SK-N-SH (cell line): ENCODE measurements at regions not wholly inside any gene's neighbourhood (a gene's known extent, or its start where the extent isn't known, plus 50 kb on each side); places are given as distances from the start of the nearest gene placed in this dataset.

ENCODE experiments used
- CTCF ChIA-PET: fragments of 300-600, 350-600 bp; formaldehyde crosslinking; extraction: SDS; loops from one replicate; lab custom pipeline; 2021; lab: Yijun Ruan, JAX
- POLR2A ChIA-PET: fragments of 350-600 bp; sonication (Branson Sonifier 250); formaldehyde crosslinking; extraction: SDS; loops from one replicate; lab custom pipeline; 2020; ENCODE audit warnings: antibody characterized with exemption, inconsistent platforms; lab: Yijun Ruan, JAX
- DNase-seq: peaks from one replicate; pipeline ENCODE4 v3.0.0; 2012
- H2AFZ ChIP-seq: fragments of 200-600 bp; sonication (generic); 2 replicates; pipeline ENCODE4 v1.8.1; 2016; ENCODE audit warnings: antibody characterized with exemption, mild to moderate bottlenecking, low read depth
- H3F3A ChIP-seq: fragments of 200-600 bp; sonication (generic); replicated peaks from 2 replicates; pipeline ENCODE3; 2016; ENCODE audit warnings: antibody characterized with exemption, mild to moderate bottlenecking; ENCODE audit not compliant: insufficient read depth
- H3K27ac ChIP-seq, 2 experiments: fragments of 200-500 bp in 1 of 2; fragments of 200-600 bp in 1 of 2; sonication (Bioruptor generic) in 1 of 2; sonication (generic), shearing (Covaris generic) in 1 of 2; 2 replicates each; pipeline versions ENCODE4 v1.5.1 to v1.6.1; 2014 to 2016; ENCODE audit warnings: low read depth in 2 of 2, inconsistent platforms in 1 of 2, low read length in 1 of 2, mild to moderate bottlenecking in 1 of 2, mixed read lengths in 1 of 2
- H3K27me3 ChIP-seq: fragments of 200-600 bp; sonication (generic), shearing (Covaris generic); 2 replicates; pipeline ENCODE4 v1.6.1; 2016; ENCODE audit warnings: mixed run types; ENCODE audit not compliant: insufficient read depth
- H3K36me3 ChIP-seq, 2 experiments: fragments of 200-500 bp in 1 of 2; fragments of 200-600 bp in 1 of 2; sonication (Bioruptor generic) in 1 of 2; sonication (generic) in 1 of 2; replicated peaks in 1 of 2; 2 replicates each; pipeline versions ENCODE3 to v1.5.1; 2014 to 2016; ENCODE audit warnings: low read length in 1 of 2, mild to moderate bottlenecking in 1 of 2; ENCODE audit not compliant: insufficient read depth in 2 of 2, control insufficient read depth in 1 of 2
- H3K4me1 ChIP-seq, 2 experiments: fragments of 200-500 bp in 1 of 2; fragments of 200-600 bp in 1 of 2; sonication (Bioruptor generic) in 1 of 2; sonication (generic), shearing (Covaris generic) in 1 of 2; 2 replicates each; pipeline versions ENCODE4 v1.5.1 to v1.6.1; 2014 to 2016; ENCODE audit warnings: low read depth in 1 of 2, low read length in 1 of 2, mixed run types in 1 of 2; ENCODE audit not compliant: insufficient read depth in 2 of 2, control insufficient read depth in 1 of 2
- H3K4me2 ChIP-seq: fragments of 200-600 bp; sonication (generic), shearing (Covaris generic); 2 replicates; pipeline ENCODE4 v1.6.1; 2017; ENCODE audit warnings: mixed run types
- H3K4me3 ChIP-seq, 2 experiments: fragments of 200-500 bp in 1 of 2; fragments of 200-600 bp in 1 of 2; sonication (Bioruptor generic) in 1 of 2; sonication (generic), shearing (Covaris generic) in 1 of 2; 2 replicates each; pipeline versions ENCODE4 v1.5.1 to v1.8.1; 2014 to 2016; ENCODE audit warnings: low read depth in 2 of 2, inconsistent platforms in 1 of 2, low read length in 1 of 2, mild to moderate bottlenecking in 1 of 2, mixed read lengths in 1 of 2, moderate library complexity in 1 of 2
- H3K79me2 ChIP-seq: fragments of 200-600 bp; sonication (generic); 2 replicates; pipeline ENCODE4 v1.8.1; 2017; ENCODE audit warnings: mild to moderate bottlenecking; ENCODE audit not compliant: insufficient read depth
- H3K9ac ChIP-seq: fragments of 200-600 bp; sonication (generic); 2 replicates; pipeline ENCODE4 v1.6.1; 2017; ENCODE audit warnings: mixed run types
- H3K9me2 ChIP-seq: fragments of 200-600 bp; sonication (generic); 2 replicates; pipeline ENCODE4 v1.6.1; 2017; ENCODE audit warnings: mixed run types
- H3K9me3 ChIP-seq: fragments of 200-600 bp; sonication (generic); 2 replicates; pipeline ENCODE4 v1.6.1; 2017; ENCODE audit warnings: mixed run types, mild to moderate bottlenecking, moderate library complexity
- H4K20me1 ChIP-seq: fragments of 200-600 bp; sonication (generic); 2 replicates; pipeline ENCODE4 v1.6.1; 2017; ENCODE audit warnings: mild to moderate bottlenecking, mixed run types; ENCODE audit not compliant: insufficient read depth
- CHD2 ChIP-seq: fragments of 150-350 bp; IDR thresholded peaks from 2 replicates; pipeline ENCODE4 v1.6.1; 2018; ENCODE audit warnings: low read length; ENCODE audit not compliant: partially characterized antibody
- EP300 ChIP-seq, 2 experiments: IDR thresholded peaks; 2 replicates each; pipeline versions ENCODE4 v1.4.0 to v1.6.1; 2012; ENCODE audit warnings: borderline replicate concordance in 1 of 2, low read depth in 1 of 2, low read length in 1 of 2
- FOSL2 ChIP-seq: IDR thresholded peaks from 2 replicates; pipeline ENCODE4 v1.4.0; 2012; ENCODE audit warnings: low read depth, mild to moderate bottlenecking, moderate library complexity, borderline replicate concordance
- MEF2A ChIP-seq: IDR thresholded peaks from 2 replicates; pipeline ENCODE4 v1.4.0; 2012; ENCODE audit warnings: low read depth, borderline replicate concordance
- MXI1 ChIP-seq: IDR thresholded peaks from 2 replicates; pipeline ENCODE4 v1.6.1; 2012; ENCODE audit warnings: mild to moderate bottlenecking, low read depth, low read length, improper control_type of control experiment
- NRF1 ChIP-seq: IDR thresholded peaks from 2 replicates; pipeline ENCODE4 v1.6.1; 2012; ENCODE audit warnings: low read depth, mild to moderate bottlenecking, low read length
- PBX3 ChIP-seq: IDR thresholded peaks from 2 replicates; pipeline ENCODE4; 2012
- POLR2AphosphoS5 ChIP-seq: IDR thresholded peaks from 2 replicates; pipeline ENCODE4 v1.6.1; 2012; ENCODE audit warnings: low read depth, low read length
- RAD21 ChIP-seq: IDR thresholded peaks from 2 replicates; pipeline ENCODE4 v1.6.1; 2012; ENCODE audit warnings: mild to moderate bottlenecking, low read length
- RCOR1 ChIP-seq: fragments of 150-350 bp; IDR thresholded peaks from 2 replicates; pipeline ENCODE4 v1.6.1; 2017; ENCODE audit warnings: antibody characterized with exemption, low read length
- SIN3A ChIP-seq: IDR thresholded peaks from 2 replicates; pipeline ENCODE4 v1.6.1; 2012; ENCODE audit warnings: low read depth, mild to moderate bottlenecking, low read length, moderate library complexity, borderline replicate concordance
- SMC3 ChIP-seq: IDR thresholded peaks from 2 replicates; pipeline ENCODE4 v1.6.1; 2012; ENCODE audit warnings: low read depth, low read length, improper control_type of control experiment
- TCF12 ChIP-seq: IDR thresholded peaks from 2 replicates; pipeline ENCODE4 v1.4.0; 2012
- TEAD4 ChIP-seq: IDR thresholded peaks from 2 replicates; pipeline ENCODE4 v1.4.0; 2012; ENCODE audit warnings: mild to moderate bottlenecking, borderline replicate concordance; ENCODE audit not compliant: insufficient read depth
- YY1 ChIP-seq: IDR thresholded peaks from 2 replicates; pipeline ENCODE4 v1.4.0; 2012; ENCODE audit warnings: low read depth, mild to moderate bottlenecking
- ZBTB33 ChIP-seq: IDR thresholded peaks from 2 replicates; pipeline ENCODE4 v1.4.0; 2012; ENCODE audit warnings: low read depth, borderline replicate concordance
- WGBS: methylation state at CpG from one replicate; pipeline ENCODE4 v1.1.6; 2017; ENCODE audit warnings: low lambda C conversion rate; 5-methylcytosine and 5-hydroxymethylcytosine counted together
- TF ChIP-seq, protein P1 (sequence below): fragments of 200-600 bp; sonication (generic); IDR thresholded peaks from 2 replicates; pipeline ENCODE4 v1.6.1; 2017; ENCODE audit warnings: antibody characterized with exemption, mild to moderate bottlenecking, moderate library complexity
- TF ChIP-seq, protein P2 (sequence below): IDR thresholded peaks from 2 replicates; pipeline ENCODE4 v1.6.1; 2012; ENCODE audit warnings: mild to moderate bottlenecking, low read depth, low read length, moderate library complexity
- TF ChIP-seq, protein P3 (sequence below): IDR thresholded peaks from 2 replicates; pipeline ENCODE4 v1.4.0; 2012; ENCODE audit warnings: low read depth

GRCh38 chr1:99106274-99106673 is 101.6 kb upstream of the PLPPR5 start:
- no peak overlapping the region for H3K9ac ChIP-seq
- no peak for DNase-seq
- POLR2A ChIA-PET, result no interaction called here
- no peak overlapping the region for H3K27ac ChIP-seq
- no peak overlapping the region for H3K4me3 ChIP-seq
- H3K9me3 ChIP-seq, result no peaks in the 10 kb centered on the region
- H3K4me1 ChIP-seq, result no peaks in the 10 kb centered on the region
- H3K27me3 ChIP-seq, result no peaks in the 10 kb centered on the region
- no peaks in the 10 kb centered on the region for H4K20me1 ChIP-seq
- H3F3A ChIP-seq, result no peaks in the 10 kb centered on the region
- CTCF ChIA-PET, result no interaction called here
- no CpG with 5 or more reads among the region's 1 CpG for WGBS
- H3K9me2 ChIP-seq, result no peaks in the 10 kb centered on the region
- no peak overlapping the region for H3K4me2 ChIP-seq
- H3K36me3 ChIP-seq, result no peaks in the 10 kb centered on the region
- TF ChIP-seq TCF12, result no peak
- no peak for TF ChIP-seq POLR2AphosphoS5
- no peak for TF ChIP-seq SMC3
- TF ChIP-seq CHD2, result no peak
- TF ChIP-seq, protein P1, sequence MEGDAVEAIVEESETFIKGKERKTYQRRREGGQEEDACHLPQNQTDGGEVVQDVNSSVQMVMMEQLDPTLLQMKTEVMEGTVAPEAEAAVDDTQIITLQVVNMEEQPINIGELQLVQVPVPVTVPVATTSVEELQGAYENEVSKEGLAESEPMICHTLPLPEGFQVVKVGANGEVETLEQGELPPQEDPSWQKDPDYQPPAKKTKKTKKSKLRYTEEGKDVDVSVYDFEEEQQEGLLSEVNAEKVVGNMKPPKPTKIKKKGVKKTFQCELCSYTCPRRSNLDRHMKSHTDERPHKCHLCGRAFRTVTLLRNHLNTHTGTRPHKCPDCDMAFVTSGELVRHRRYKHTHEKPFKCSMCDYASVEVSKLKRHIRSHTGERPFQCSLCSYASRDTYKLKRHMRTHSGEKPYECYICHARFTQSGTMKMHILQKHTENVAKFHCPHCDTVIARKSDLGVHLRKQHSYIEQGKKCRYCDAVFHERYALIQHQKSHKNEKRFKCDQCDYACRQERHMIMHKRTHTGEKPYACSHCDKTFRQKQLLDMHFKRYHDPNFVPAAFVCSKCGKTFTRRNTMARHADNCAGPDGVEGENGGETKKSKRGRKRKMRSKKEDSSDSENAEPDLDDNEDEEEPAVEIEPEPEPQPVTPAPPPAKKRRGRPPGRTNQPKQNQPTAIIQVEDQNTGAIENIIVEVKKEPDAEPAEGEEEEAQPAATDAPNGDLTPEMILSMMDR, result no peak
- TF ChIP-seq FOSL2, result no peak
- TF ChIP-seq PBX3, result no peak
- TF ChIP-seq, protein P2, sequence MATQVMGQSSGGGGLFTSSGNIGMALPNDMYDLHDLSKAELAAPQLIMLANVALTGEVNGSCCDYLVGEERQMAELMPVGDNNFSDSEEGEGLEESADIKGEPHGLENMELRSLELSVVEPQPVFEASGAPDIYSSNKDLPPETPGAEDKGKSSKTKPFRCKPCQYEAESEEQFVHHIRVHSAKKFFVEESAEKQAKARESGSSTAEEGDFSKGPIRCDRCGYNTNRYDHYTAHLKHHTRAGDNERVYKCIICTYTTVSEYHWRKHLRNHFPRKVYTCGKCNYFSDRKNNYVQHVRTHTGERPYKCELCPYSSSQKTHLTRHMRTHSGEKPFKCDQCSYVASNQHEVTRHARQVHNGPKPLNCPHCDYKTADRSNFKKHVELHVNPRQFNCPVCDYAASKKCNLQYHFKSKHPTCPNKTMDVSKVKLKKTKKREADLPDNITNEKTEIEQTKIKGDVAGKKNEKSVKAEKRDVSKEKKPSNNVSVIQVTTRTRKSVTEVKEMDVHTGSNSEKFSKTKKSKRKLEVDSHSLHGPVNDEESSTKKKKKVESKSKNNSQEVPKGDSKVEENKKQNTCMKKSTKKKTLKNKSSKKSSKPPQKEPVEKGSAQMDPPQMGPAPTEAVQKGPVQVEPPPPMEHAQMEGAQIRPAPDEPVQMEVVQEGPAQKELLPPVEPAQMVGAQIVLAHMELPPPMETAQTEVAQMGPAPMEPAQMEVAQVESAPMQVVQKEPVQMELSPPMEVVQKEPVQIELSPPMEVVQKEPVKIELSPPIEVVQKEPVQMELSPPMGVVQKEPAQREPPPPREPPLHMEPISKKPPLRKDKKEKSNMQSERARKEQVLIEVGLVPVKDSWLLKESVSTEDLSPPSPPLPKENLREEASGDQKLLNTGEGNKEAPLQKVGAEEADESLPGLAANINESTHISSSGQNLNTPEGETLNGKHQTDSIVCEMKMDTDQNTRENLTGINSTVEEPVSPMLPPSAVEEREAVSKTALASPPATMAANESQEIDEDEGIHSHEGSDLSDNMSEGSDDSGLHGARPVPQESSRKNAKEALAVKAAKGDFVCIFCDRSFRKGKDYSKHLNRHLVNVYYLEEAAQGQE, result no peak
- no peak for TF ChIP-seq MXI1
- no peak for TF ChIP-seq EP300 (IDR thresholded peaks at IDR 0.05; ENCODE audit: borderline replicate concordance in 1 of 2, low read depth in 1 of 2, low read length in 1 of 2)
- no peak for TF ChIP-seq YY1
- no peak for TF ChIP-seq NRF1
- no peak for TF ChIP-seq RAD21
- TF ChIP-seq, protein P3, sequence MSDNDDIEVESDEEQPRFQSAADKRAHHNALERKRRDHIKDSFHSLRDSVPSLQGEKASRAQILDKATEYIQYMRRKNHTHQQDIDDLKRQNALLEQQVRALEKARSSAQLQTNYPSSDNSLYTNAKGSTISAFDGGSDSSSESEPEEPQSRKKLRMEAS, result no peak
- TF ChIP-seq ZBTB33, result no peak
- TF ChIP-seq MEF2A, result no peak
- no peak for TF ChIP-seq SIN3A
- no peak for TF ChIP-seq RCOR1
- no peak for TF ChIP-seq TEAD4
- TF ChIP-seq, all 33 proteins: peak for 0
- Histone ChIP-seq H3K79me2 (no peaks in the 10 kb centered on the region), H2AFZ (no peak overlapping the region)
